Stimulated activated CD8-positive, alpha-beta memory T cell treated with anti-CD3 and anti-CD28 coated beads, Interleukin-2, amount 100 ng/mL, for 48 hours (primary cell): ENCODE measurements at regions not wholly inside any gene's neighbourhood (a gene's known extent, or its start where the extent isn't known, plus 50 kb on each side); places are given as distances from the start of the nearest gene placed in this dataset.

ENCODE experiments used
- DNase-seq, 2 donors: peaks; one replicate each; pipeline ENCODE4 v3.0.0-alpha.2; 2020; ENCODE audit warnings: low read depth in 2 of 2

DNA sequence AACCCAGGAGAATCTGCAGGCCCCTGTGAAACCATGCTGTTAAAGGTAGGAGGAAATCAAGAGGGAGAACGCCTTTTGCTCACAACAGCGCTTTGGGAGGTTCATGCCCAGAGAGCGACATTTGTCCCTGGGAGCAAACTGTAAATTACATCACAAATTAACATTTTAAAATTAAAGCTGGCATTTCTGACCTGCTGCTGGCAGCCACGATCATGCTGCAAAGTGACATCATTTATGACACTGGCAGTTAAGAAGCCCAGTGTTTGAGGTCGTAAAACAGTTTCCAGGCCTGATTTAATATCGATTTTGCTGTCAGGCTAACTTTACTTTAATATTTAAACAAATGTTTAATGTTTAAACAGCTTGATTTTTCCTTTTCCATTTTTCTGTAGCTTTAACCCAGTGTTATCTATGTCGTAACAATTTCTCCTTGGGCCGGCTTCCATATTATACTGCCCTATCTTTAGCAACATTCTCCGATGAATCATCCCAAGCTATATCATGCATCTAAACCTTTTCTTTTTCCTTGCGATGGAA, 86.5 kb upstream of the NPVF start:
- DNase-seq: no peak

DNA sequence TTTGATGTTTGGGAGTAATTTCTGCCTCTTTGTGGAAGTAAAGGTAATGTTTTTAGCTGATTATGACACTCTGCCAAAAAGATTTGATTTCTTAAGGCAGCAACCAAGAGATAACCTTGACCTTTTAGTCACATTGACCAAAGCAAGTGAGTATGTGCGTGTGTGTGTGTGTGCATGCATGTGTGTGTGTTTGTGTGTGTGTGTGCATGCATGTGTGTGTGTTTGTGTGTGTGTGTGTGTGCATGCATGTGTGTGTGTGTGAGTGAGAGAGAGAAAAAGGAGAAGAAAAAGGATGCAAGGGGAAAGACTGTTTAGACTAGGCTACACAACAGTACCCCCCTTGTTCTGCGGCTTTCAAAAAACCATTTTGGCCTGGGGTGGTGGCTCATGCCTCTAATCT, 88.1 kb upstream of the NPVF start:
- no peak for DNase-seq

DNA sequence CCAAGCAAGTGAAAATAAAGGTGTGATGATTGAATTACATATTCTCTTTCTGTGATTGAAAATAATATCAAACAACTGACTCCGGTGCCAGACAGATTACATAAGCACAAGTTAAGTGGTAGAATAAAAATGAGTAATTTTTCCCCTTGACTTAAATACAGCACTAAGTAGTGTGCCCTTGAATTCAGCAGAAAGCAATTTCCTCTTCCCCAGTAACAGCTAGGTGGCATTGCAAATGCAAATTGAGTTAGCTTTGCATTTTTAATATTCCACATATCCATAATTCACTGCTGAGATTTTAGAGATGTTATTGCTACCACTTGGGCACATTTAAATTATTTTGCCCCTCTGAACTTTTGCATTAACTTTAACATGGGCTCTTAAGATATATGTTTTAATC, 89.8 kb upstream of the NPVF start:
- no peak for DNase-seq

DNA sequence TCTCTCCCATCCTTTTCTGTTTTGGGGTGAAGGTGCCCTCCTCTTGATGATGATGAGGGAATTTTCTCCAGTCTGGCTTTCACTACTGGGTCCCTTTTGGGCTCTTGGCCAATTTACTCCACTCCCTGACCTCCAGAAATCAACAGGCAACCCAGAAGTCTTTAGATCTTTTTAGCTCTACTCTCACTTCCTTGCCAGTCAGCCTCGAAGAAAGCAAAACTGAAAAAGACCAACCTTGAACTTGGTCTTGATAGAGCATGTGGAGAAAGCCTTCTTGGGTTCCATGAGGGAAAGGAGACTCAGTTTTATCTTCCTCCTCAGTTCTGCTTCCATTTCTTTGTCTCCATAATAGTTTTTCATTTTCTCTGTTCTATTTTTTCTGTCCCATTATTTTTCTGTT, 91.4 kb upstream of the NPVF start:
- DNase-seq: no peak

DNA sequence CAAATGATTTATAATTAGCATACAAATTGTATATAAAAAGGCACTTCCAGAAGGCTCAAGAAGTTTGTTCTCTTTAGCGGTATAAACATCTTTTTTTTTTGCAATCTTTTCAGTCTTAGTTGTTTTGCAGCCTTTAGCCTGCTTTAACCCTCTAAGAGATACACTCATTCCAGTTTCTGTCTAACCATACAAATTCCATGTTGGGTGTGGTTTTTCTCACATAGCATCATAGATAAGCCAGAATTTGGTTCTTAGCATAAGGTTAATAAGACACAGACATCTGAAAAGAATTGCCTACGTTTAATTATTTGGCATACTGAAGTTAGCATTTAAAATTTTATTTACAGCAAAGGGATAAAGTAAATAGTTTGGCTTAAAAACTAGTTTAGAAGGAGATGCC, 92.5 kb upstream of the NPVF start:
- no peak for DNase-seq

DNA sequence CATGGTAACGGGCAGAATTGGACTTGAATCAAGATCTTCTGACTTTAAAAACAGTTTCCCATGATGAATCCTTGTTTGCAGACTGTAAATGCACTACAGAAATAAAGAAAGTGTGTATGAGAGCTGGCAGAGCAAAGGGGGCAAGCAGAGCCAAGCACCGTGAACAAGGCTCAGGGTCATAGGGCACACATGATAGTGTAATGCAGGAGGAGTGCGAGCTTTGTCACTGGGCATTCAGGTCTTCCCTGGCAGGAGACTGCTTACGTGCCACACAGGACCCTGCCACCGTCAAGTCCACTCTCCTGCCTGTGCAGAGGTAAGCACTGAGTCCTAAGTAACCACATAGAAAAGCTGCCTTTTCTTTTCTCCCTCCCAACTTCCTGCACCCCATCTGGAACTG, 93.1 kb upstream of the NPVF start:
- no peak for DNase-seq

DNA sequence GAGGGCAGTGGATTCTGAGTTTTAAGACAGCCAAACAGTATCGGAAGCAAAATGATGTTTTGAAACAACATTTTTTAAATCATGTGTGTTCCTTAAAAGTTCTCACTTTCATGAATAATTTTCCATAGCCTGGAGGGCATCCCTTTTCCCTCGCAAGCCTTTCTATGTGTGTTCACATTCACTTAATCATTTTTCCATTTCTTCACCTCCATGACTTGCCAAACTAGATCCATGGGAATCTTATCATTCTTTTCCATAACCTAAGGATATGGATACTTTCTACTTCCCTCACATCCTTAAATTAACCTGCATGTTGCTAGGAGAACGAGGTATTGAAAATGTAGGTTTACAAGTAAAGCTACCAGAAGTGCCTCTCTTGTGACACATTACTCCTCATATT, 94.2 kb upstream of the NPVF start:
- DNase-seq: no peak

DNA sequence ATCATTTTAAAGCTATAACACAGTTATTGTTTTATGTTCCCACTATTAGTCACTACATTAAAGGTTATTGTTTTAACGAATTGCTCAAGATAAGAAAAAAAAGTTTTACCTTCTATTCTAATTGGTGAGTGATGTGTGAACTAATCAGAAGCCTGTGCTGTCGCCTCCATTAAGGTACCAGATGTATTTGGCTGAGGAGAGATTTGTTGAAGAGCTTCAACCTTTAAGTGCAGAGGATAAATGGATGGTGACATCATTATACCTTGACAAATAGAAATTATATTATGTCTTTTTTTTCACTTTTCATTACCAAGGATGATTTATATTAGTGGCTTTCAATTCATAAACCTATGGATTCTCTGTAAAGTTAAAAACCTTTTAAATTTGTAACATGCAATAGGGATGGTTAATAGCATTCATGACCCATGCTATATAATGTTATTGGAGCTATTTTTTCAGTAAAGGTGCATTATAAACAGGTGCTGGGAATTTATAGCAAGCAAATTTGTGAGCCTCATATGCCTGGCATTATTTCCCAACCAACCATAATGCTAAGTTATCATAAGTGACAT, 97.0 kb upstream of the NPVF start:
- no peak for DNase-seq

DNA sequence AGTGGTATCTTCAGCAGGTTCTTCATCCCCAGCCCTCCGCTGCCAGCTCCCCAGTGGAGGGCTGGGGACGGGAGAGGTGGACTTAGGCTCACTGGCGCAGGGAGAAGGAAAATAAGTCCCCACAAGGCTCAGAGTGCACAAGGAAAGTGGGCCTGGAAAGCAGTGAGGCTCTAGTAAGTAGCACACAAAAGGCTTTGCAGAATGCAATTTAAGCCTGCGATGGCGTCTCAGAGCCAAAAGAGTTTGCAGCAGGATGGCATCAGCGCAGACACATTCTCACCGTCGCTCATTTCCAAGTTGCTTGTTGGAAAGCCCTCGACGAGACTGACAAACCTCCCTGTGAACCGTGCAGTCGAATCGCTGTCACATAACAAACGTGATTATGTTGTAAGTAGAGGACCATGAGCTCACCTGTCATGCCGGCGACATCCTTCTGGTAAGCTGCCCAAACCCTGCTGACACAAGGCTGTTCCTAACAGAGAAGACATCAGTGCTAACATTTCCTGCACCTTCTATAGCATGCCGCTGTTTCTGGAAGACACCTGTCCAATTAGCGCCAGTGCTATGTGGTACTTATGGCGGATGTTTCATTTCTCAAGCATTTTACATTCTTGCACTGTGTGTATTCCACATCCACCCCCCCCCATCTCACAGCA, 98.3 kb upstream of the NPVF start:
- no peak for DNase-seq

DNA sequence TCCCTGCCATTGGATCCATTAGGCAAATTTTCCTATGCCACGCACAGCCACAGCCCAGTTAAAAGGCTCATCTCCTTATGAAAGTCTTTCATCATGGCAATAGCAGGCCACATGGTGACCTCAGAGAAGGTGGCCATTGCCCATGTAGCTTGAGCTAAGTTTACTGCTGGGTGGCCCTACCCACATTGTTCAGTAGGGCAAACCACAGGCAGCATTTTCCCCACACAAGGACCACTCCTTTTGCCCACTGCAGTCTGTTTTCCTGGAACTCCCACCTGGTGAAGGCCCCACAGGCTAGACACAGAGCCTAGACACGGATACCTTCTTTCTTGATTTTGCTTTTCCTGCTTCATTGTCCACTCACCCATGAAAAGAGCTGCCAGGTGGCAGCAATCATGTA, 101.5 kb upstream of the NPVF start:
- no peak for DNase-seq

DNA sequence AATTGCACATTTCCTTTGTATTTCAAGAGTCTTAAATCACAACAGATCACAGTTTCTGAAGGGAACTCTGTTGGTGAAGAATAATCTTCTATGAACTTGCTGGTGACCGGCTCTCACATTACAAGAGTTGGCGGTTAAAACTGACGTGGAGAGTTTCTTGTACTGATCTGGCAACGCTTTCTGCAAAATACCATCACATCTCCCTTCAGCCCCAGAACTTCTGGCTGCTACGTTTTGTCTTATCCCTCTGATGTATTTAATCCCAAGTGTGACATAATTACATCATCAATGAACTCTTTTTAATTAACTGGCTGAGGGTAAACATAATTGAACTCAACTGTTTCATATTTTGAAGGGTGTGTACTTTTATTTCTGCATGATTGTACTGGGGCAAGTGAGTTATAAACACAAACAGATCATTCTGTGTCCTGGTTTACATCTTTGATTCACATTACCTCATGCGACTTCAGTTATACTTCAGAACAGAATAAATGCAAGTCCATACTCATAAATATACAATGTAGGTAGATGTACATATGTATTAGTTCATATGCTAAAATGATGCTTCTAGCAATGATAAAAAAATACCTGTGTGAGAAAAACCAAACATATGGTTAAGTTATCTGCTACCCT, 105.1 kb upstream of the NPVF start:
- no peak for DNase-seq

DNA sequence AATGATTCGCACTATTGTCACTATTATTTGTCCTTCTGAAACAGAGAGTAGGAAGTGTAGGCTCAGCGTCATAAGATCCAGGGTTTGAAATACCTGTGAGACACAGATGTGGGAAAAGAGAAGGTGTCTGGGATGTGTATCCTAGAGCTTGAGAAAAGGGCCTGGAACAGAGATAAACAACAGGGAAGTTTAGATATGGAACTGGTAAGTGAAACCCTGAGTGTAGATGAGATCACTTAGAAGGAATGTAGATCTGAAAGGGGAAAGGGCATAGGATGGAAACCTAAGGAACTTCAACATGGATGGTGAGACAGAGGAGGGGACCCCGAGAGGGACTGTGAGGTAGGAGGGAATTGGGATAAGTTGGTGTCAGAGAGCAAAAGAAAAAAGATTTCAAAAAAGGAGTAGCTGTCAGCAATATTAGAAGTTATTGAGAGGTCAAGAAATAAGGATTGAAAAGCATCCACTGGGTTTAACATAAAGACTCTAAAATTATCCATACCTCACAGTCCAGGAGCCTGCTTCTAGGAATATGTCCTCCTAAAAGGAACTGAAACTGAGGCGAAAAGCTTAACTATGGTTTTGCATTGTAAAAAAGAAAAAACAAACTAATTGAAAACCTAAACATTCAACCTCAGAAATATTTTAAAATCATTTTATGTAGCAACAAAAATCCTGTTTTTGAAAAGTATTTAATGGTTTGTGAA, 119.2 kb upstream of the NPVF start:
- no peak for DNase-seq

DNA sequence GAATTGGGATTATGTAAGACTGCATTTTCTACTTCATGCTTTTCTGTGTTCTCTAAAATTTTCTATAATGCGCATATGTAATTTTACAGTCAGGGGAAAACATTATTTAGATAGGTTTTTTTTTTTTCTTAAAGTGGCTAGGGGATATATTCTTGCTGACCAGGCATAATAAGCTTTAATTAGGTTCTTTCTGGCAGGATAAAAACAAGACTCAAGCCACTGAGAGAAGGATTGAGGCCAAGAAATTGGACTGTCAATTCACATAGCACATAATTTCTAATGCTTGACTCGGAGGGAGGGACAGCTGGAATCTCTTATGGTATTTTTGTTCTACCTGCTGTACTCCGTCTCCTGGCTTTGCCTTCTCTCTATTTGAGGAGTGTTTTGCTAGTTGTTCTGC, 119.8 kb upstream of the NPVF start:
- DNase-seq: no peak

DNA sequence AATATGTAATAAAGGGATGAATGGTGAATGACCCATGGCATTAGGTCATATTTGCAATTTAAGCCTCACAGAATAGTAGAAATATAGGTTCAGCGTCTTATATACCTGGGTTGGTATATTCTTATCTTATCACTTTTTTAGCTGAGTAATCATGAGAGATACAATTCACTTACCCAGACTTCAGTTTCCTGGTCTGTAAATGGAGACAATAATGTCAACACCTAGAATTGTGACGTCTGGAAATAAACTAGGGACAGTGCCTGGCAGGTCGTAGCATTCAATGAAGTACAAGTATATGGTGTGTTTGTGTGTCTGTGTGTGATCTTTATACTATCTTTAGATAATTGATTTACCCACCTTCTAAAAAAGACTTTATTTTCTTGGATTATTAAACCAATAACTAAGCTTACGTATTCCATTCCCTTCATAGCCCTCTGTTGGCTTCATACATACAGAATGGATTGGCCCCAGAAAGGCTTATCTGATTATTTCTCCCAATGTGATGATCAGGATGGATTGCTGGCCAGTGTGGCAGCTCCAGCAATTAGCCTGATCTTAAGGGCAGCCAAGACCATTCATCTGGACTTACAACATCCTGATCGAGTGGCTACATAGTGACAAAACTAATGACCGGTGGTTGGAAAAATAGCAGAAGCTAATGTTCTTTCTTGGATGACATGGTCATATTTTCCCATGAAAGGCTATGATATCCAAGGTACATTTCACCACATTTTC, 121.2 kb upstream of the NPVF start:
- DNase-seq: no peak

DNA sequence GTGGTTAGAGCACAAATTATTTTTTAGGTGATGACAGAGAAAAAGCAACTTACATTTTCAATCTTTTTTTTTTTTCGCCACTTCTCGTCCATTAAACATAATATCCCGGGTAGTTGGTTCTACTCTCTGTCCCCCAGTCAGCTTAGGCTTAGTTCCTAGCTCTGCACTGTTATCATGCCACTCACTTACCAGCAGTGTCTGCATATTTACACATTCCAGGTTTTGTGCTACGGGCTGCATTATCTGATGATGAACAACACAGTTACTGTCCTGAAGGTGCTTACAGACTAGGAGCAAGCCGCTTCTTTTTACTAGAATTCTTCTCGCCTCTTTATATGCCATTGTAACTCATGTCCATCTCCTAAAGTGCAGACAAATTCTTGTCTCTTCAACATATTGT, 121.8 kb upstream of the NPVF start:
- no peak for DNase-seq

DNA sequence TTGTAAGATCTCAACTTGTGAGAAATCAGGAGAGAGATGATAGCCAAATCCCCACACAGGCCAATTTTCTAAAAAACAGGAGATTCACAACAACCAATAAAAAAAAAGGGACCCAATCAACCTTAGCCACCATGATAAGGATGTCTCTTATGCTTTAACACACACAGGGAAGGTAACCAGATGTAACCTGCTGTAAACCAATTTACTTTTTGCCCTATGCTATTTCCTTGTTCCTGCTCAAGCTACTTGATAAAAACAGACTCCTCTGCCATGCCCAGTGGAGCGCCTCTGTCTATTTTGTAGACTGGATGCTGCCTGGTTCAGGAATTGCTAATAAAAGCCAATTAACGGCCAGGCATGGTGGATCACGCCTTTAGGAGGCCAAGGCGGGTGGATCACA, 123.5 kb upstream of the NPVF start:
- DNase-seq: no peak

DNA sequence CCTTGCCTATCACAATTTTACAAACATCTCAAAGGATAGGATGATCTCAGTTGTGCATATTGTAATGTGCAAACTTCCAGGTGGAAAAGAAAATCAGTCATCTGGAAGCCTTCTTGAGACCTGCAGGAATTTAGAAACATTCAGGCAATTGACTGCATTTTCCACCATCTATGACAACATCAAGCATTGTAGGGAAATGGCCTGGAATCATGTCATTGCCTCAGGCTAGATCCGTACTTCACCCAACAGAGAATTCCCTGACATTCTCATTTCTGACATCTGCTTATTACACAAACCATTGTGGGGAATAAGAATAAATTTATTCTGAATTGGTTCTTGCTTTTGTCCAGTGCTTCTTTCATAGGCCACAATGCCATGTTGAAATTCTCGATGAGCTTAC, 124.9 kb upstream of the NPVF start:
- DNase-seq: no peak

DNA sequence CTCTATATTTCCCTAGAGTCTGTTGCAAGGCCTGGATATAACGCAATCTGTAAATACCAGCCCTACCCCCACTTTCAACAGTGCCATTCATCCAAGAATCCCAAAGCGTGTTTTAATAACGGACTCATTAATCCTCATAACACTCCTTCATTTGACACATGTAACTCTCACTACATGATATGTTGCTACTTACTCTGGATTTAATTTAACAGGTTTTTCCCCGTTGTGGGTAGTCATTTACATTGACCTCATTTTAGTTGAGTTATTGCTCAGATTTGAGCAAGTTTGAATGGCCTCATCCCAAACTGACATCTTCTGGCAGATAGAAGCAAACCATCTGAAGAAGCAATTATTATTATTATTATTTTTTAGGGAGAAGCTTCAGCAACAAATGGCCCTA, 125.4 kb upstream of the NPVF start:
- DNase-seq: no peak

DNA sequence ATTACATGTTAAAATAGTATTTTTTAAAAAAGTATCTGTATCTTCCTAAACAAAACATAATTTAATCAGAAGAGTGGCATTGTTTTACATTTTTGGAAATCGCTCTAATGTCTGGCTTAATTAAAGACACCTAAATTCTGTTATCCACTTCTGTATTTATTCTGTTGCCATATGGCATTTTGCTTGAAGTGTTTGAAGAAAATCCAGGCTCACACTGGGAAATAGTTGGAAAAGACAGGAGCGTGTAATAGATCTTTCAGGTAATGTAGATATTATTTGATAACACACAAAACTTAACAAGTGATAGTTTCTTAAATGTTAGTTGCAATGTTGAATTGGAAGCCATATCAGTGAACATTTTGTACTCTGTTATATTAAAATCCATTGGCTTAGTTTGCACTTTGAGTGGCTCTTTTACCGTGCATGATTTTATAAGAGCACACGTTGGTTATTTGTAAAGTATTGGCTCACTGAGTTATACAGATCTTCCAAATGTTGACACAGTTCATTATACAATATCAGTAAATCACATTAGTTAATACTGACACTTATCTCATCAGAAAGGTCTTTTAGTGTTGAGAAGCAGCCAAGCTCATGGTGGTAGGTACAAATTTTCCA, 128.4 kb upstream of the NPVF start:
- no peak for DNase-seq

DNA sequence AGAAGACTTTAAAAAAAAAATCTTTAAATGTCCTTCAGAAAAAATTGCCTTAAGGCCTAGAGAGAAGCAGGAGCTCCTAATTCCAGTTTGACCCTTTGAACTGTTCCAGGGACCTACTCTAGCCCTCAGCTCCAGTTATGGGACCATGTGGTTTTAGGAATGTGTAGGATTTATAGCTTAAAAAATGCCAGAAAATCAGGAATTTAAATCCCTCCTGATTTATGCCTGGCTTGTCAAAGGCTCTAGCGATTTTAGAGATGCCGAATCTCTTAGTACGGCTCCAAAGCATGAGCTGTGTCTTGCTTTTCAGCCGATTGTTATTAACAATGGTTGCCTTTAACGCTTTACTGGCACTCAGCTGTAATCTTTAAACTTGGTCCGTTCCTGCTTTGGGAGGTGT, 130.6 kb upstream of the NPVF start:
- no peak for DNase-seq

DNA sequence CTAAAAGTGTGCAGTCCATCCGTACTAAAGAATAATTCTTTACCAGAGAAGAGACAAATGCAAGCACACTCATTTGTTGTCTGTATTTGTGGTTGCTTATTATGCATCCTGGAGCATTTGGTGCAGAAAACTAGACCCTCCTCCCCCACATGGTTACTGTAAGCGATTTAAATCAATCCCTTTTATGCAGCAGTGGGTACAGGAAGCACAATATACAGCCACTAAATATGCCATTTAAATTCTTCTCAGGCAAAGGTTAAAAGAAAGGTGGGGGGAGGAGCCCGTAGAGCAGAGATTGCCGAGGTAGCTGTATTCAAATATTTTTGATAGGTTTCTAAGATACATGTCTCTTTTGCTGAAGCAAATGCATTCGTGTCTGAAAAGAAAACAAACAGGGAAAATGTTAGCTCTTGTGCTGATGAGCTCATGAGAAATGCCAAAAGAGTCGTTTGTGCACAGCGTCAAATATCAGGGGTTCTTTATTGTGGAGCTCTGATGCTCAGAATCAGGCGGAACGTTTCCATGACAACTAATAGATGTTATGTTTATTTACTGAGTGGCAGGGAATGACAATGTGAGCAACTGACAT, 131.3 kb upstream of the NPVF start:
- DNase-seq: no peak
